ENCODE measurements at regions not wholly inside any gene's neighbourhood (a gene's known extent, or its start where the extent isn't known, plus 50 kb on each side); places are given as distances from the start of the nearest gene placed in this dataset.

- TF ChIP-seq POLR2AphosphoS5 (IDR thresholded peaks at IDR 0.05; ENCODE audit: low read depth, low read length) (no peak), POLR2A (IDR thresholded peaks at IDR 0.05; ENCODE audit: low read depth, low read length) (no peak)
Observed at GRCh38 chr5:125484272-125484741, 737.9 kb upstream of the ZNF608 start.

Data from GM12892 (cell line).